ENCODE measurements at regions not wholly inside any gene's neighbourhood (a gene's known extent, or its start where the extent isn't known, plus 50 kb on each side); places are given as distances from the start of the nearest gene placed in this dataset.
A peak's percentile ranks its signal among the peaks of the same experiment; 100 is the strongest.

GRCh38 chr9:81394881-81395675, 294.3 kb downstream of the TLE1 start:
- no peak for DNase-seq (ENCODE audit: extremely low read depth, low read depth, low spot score)

- DNase-seq (ENCODE audit: extremely low read depth, low read depth, low spot score) = no peak
Observed at GRCh38 chr9:81393985-81394811, 295.1 kb downstream of the TLE1 start.

DNA sequence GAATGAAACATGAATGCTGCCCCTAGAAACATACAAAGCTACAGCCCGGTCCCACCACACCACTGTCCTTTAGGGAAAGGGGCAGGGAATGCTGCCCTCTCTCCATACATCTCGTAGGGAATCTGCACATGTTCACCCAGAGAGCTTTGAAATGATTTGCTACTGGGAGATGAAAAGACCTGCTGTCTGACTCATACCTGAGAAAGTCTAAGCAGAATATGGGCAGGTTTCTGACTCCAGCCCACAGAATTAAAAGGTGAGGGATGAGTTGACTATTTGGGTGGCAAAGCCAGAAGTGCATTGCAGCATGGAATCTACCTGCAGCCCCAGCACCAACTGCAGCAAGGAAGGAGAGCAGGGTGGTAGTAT, 297.9 kb downstream of the TLE1 start:
- no peak for DNase-seq (ENCODE audit: extremely low read depth, low read depth, low spot score)

DNA sequence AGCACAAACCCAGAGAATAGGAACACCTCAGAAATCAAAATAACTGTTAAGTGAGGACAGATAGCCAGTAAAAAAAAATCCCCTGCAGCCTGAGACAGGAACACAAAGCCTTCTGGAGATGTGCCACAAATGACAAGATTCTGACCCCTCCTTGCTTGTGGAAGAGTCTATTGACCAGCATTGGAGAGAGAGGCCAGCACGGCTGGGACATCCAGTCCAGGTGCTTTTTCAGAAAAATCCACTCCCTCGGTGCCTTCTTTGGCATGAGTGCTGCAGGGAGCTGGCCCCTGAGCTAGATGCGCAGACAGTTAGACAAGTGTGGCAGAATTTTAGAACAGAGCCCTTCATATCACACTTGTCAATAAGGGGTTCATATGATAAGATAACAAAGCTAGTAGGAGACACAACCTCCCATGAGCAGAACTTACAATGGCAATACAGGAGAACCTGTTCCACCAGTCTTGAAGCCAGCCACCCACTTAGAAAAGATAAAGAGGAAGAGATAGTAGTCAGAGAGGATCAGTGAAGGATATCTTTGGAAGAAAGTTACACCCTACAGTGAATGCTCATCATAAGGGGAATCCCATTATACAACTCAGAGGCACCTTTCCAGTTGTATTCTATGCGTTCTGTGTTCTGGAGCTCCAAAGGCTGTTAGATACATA, 298.4 kb downstream of the TLE1 start:
- no peak for DNase-seq (ENCODE audit: extremely low read depth, low read depth, low spot score)

DNA sequence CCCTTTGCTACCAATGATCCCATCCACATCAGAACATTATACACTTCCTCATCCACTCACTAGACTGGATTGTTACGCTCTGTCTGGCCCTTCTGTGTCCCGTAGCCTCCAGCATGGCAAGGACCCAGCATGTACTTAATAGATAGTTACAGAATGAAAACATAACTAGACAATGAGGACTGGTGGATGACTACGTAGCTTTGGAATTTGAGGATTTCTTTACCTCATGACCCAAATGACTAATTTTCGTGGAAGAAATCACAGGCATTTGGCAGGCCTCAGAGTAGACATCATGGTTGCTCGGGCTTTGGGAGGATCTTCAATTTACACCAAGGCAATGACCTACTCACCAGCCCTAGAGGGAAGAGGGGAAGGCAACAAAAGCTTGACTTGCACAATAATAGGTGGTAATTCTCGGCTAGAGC, 299.8 kb downstream of the TLE1 start:
- peak; percentile 95 for DNase-seq (ENCODE audit: extremely low read depth, low read depth, low spot score)

DNA sequence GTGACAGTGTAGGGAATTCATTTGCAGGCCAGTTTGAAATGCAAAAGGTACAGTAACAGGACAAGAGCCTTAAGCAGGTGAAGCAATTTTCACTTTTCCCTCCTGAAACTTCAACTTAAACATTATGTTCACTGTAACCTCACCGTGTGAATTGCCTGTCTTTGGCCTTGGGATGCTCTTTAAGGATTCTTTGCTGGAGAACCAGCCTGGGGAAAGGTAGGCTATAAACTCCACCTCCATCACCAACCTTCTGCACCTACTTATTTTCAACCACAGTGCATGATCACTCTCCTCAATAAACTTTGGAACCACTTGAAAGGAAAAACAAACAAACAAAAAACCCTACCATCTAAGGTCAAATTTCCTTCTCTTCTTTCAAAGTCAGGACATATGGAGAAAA, 300.5 kb downstream of the TLE1 start:
- DNase-seq (ENCODE audit: extremely low read depth, low read depth, low spot score) = no peak

DNA sequence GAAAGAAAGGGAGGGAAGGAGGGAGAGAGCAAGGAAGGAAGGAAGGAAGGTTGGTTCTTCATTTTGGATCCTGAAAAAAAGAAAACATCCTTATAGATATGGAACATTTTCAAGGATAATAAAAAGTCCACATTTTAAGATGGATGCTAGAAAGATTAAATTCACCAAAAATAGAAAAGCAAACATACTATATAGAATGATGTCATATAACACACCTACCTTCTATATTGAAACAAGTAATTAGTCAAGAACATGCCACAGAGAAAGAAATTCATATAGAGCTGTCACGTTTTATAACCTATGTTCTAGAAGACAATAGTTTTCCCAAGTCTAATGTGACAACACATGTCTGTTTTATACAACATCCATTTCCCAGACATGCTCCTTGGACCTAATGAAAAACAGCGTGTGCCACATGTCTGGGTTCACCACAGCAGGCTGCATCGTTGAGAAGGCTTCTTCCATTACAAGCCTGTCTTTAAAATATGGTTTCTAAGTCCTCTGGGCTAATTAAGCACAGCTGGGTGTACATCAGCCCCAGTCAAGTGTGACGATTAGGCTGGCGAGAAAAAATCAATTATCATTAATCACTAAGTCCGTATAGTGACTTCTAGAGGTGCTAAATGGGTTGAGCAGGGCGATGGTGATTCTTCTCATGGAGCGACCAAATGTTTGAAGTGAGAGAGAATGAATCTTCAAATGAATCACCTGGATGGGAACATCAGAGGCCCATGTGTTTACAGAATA, 301.8 kb downstream of the TLE1 start:
- no peak for DNase-seq (ENCODE audit: extremely low read depth, low read depth, low spot score)

GRCh38 chr9:81384911-81385310, 304.4 kb downstream of the TLE1 start:
- no peak for DNase-seq (ENCODE audit: extremely low read depth, low read depth, low spot score)

- no peak for DNase-seq (ENCODE audit: extremely low read depth, low read depth, low spot score)
Observed at GRCh38 chr9:81382281-81382680, 307.1 kb downstream of the TLE1 start.

GRCh38 chr9:81381694-81382093, 307.7 kb downstream of the TLE1 start:
- no peak for DNase-seq (ENCODE audit: extremely low read depth, low read depth, low spot score)

DNA sequence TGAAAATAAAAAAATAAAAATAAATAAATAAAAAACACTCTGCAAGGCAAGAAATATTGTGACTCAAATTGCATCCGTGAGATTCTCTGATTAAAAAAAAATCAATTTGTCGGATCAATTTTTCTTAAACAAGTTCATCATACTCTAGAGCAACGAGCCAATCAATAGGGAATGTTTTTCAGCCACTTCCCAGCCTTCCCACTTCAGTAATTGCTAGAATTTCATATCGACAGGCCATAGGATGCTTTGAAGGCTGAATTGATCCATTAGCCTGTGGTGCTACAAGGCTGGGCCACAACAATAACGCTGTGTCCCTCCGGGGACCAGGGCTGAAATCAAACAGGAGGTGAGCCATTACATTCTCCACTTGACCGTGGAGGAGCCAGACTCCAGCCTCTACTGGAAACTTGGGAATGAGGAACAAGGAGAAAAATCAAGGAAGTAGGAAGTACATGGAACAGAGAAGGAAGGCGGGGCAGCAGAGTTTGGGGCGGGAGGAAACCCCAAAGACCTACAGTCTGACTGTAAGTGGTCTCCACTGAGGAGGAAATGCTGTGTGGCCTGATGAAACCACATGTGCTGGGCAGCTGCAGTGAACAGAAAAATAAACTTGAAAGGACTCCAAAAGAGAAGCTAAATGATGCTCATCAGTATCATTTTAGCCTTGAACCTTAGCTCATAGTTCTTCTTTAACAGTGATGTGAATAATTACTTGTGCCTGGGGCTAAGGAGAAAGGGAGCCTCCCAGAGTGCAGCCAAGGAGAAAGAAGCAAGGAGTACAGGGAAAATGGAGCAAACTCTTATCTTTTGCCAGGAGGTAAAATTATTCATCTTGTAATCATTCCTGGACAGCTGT, 308.6 kb downstream of the TLE1 start:
- DNase-seq (ENCODE audit: extremely low read depth, low read depth, low spot score) = no peak

- no peak for DNase-seq (ENCODE audit: extremely low read depth, low read depth, low spot score)
Observed at GRCh38 chr9:81379655-81380054, 309.7 kb downstream of the TLE1 start.

DNA sequence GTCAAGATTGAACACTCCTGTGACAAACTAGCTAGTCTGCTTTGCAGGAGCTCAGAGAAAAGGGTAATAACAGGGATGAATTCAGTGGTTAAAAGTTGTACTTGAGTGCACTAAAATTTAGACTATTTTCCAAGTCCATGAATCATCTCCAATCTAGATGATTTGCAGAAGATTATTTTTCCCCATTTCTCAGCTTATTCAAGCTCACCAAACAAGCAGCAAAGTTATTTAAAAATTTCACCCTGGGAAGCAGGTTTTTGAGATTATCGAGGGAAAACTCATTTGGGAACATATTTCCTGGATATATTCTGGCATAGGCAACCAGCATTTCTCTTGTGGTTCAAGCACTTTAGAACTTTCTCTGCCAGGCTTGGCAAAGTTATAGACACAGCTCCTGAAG, 311.4 kb downstream of the TLE1 start:
- no peak for DNase-seq (ENCODE audit: extremely low read depth, low read depth, low spot score)

GRCh38 chr9:81377320-81377719, 312.0 kb downstream of the TLE1 start:
- DNase-seq (ENCODE audit: extremely low read depth, low read depth, low spot score) = no peak

DNA sequence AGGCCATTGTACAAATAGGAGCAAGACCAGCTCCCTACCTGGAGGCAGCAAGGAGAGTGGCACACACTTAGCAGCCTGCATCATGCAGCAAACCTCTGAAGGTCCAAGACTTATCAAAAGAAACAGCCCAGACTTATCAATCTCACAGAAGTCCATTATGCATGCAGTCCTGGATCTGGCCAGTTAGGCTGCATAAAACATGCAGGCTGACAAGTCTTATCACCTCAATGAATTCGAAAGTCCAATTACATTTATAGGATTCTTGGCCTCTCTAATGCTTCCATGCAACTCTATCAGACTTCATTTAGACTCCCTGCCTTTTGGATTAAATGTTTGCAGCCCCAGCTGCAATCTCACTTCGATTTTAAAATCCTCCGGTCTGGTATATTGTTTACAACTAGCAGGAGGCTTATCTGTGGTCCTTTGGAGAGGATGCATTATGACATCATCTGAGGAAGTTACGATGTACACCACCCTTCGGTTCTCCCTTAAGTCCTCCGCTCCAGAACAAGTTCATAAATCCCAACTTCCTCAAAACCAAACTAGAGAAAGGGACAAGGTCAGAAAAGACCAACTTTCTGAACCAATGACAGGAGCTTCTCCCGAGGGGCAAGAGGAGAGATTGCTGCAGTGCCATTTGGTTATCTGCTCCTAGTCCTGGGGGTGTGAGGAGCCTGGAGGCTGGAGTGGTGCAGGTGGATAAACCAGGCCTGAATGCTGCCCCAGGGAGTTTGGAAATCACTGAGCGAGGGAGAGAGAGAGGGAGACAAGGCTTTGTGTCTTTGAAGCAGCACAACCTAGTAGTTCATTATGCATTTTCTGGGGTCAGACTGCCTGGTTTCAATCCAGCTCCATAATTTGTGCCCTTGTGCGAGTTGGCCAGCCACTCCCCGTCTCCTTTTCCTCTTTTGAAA, 313.9 kb downstream of the TLE1 start:
- DNase-seq (ENCODE audit: extremely low read depth, low read depth, low spot score) = no peak

GRCh38 chr9:81374459-81375186, 314.7 kb downstream of the TLE1 start:
- no peak for DNase-seq (ENCODE audit: extremely low read depth, low read depth, low spot score)

DNA sequence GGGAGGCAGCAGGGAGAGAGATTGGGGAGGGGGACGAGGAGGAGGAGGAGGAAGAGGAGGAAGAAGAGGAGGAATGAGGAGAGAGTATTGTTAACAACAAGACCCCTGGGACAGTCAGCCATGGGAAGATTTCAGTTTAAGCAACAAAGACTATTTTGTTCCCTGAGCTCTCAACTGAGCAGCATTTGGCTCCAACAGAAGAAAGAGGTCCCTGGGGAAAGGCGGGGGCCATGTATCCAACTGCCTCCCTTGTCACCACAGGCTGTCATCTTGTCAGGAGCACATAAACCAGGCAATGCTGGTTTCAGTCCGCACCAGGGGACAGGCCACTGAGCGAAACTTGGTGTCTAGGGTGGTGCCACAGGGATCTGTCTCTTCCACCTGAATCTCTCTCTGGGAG, 316.1 kb downstream of the TLE1 start:
- DNase-seq (ENCODE audit: extremely low read depth, low read depth, low spot score) = no peak

DNA sequence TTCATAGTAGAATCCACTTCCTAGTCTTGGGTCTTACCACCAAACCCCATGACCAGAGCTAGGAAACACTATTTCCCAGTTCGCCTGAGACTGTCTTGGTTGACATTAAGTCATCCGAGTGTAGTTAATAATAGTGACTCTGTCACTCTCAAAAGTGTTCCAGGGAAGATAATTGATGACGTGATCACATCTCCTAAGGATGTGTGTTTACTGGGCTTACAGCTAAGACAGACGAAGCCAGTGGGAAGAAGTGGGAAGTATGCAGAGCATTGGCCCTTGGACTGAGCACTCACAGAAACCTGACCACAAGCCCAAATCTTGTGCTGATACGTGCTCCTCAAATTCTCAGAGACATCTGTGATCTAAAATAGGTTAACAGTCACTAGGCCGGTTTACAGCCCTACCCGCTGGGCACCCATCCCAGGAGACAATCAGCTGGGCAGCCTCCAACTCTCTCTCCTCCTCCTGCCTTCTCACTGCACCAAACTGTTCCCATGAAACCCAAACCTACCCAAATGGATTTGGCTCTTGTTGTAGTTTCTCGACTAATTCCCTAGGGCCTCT, 316.6 kb downstream of the TLE1 start:
- DNase-seq (ENCODE audit: extremely low read depth, low read depth, low spot score) = no peak

All from glomerular endothelial cell (primary cell).